Epidermal melanocyte (primary cell): ENCODE measurements at regions not wholly inside any gene's neighbourhood (a gene's known extent, or its start where the extent isn't known, plus 50 kb on each side); places are given as distances from the start of the nearest gene placed in this dataset.

Experiments used
- DNase-seq: peaks from one replicate; pipeline ENCODE4 v3.0.0; 2011; ENCODE audit warnings: low spot score; ENCODE audit not compliant: insufficient read length

DNA sequence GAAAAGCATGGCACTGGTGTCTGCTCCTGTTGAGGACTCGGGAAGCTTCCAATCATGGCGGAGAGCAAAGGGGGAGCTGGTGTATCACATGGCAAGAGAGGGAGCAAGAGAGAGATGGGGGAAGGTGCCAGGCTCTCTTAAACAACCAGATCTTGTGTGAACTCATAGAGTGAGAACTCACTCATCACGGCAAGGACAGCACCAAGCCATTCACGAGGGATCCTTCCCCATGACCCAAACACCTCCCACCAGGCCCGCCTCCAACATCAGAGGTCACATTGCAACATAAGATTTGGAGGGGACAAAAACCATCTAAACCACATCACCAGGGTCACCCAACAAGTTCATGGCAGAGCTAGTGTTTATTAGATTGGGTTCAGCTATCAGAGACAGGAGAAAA lies 218.7 kb upstream of the BCOR start:
- no peak for DNase-seq

- no peak for DNase-seq
Observed at GRCh38 chrX:40314070-40314469, 216.3 kb upstream of the BCOR start.

GRCh38 chrX:40313269-40313668 lies 215.5 kb upstream of the BCOR start:
- no peak for DNase-seq

DNA sequence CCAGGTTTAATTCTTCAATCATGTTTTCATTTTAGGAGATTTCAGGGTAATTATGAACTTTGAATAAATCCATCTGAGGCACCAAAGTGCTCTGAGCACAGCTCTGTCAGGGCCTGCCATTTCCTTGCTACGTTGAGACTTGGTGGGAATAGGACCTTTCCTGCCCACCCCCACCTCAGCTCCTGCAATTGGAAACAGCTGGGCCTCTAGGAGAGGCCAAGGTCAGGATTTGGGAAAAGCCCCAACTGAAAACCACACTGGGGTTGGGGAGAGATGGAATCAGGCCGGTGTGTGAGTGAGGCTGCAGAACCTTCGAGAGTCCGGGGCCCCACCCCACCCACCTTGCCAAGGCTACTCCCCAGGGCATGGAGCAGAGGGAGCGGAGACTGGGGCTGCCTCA lies 212.7 kb upstream of the BCOR start:
- DNase-seq: no peak

GRCh38 chrX:40310016-40310415 lies 212.3 kb upstream of the BCOR start:
- no peak for DNase-seq

GRCh38 chrX:40307871-40308270 lies 210.1 kb upstream of the BCOR start:
- DNase-seq: no peak

- DNase-seq: no peak
Observed at GRCh38 chrX:40304115-40304514, 206.4 kb upstream of the BCOR start.

GRCh38 chrX:40303256-40304077 lies 205.7 kb upstream of the BCOR start:
- DNase-seq: no peak

DNA sequence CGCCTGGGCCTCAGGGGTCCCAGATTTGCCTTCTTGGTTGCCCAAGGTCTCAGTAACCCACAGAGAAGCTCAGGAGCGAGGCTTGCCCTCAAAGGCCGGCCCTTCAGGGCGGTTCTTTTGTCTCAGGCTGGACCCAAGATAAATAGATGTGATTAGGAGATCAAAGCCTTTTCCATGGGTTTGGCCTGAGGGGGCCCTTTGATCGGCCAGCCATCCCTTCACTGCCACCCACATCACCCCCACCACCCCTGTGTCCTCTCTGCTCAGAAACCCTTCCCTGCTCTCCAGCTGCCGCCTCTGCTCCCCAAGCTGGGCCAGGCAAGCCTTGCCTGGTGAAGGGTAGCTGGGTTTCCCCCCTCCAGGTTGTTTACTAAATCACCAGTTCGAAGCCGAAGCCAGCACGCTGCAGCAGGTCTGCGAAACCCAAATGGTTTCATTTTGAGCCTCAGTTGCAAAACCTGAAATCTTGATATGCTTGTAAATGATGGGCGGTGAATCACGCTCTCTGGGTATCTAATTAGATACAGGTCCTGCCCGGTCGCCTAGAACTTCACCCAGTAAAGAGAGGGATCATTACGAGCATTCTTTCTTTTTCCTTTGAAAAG lies 202.6 kb upstream of the BCOR start:
- DNase-seq: no peak

DNA sequence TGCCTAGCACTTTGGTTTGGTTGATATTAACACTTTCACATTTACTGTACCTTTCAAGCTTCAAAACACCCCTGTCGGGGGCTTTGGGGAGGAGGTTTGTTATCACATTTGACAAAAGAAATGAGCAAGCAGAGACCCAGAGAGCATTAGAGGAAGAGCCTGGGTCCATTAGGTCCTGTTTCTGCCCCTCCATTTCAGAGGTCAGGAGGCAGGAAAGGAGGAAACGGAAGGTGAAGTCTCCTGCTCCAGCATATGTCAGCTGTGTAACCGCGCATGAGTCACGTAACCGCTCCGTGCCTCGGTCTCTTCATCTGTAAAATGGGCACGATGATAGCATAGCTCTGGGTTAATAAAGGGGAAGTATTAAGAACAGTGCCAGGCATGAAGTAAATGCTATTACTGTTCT lies 201.9 kb upstream of the BCOR start:
- DNase-seq: no peak

DNA sequence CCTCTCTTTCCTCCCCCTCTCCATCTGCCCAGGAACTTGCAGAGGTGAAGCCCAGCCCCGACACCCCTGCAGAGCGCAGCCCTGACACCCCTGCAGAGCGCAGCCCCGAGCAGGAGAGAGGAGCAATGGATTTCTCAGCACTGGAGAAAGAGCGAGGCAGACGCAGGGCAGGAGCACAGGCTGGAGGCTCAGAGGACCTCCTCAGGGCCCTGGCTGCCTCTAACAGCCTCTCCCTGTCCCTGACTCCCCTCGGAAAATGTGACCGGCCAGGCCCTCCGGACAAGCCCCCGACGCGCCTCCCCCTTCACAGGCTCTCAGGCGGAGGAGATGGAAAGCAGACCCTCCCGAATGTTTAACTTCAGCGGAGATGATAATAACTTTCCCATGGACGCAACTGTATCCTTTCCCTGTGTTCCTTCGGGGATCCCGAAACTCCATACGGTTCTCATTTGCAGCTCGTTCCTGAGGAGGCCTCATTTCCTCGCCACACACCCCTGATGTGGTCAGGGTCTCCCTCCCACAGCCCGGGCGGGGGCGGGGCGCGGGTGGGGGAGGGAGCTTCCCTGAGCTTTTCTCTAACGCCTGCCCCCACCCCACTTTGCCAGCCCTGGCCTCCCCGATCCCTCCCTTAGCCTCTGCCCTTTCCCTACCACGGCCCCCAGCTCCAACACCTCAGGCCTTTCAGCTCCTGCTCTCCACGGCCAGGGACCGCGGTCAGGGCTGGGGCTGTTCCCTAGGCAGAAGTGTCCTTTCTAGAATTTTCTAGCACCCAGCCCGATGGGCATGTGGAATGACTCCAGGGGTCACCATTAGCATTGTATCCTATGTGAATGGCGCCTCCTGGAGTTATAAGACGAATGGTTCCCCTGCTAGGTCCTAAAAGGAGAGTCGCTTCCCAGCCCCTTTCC lies 201.1 kb upstream of the BCOR start:
- DNase-seq: no peak

DNA sequence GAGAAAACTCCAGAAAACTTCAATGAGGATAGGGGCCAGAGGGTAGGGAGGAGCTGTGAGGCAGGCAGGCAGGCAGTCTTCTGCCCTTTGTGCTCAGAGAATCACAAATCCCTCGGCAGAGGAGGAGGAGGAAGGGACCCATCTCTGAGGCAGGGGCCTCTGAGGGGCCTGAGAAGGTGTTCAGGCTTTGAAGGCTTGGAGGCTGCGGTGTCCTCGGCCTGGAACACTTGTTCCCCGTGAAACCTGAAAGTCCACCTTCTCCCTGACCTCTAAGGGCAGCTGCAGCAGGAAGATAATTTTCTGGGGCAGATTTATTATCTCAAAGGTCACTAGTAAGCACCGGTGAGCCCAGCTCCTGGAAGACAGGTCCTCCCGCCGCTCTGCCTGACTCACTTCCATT lies 200.3 kb upstream of the BCOR start:
- DNase-seq: no peak

DNA sequence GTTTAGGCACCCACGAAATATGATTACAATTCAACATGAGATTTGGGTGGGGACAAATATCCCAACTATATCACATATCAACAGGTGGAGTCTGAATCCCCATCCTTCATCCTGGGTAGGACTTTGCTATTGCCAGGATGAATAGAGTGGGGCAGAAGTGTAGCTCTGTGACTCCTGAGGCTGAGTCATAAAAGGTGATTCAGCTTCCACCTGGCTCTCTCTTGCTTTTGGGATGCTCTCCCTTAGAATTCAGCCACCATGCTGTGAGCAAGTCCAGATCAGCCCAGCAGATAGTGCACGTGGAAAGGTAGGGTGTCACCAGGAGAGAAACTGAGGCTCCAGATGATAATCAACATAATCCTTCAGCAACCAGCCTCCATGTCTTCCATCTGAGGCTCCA lies 193.8 kb upstream of the BCOR start:
- no peak for DNase-seq

DNA sequence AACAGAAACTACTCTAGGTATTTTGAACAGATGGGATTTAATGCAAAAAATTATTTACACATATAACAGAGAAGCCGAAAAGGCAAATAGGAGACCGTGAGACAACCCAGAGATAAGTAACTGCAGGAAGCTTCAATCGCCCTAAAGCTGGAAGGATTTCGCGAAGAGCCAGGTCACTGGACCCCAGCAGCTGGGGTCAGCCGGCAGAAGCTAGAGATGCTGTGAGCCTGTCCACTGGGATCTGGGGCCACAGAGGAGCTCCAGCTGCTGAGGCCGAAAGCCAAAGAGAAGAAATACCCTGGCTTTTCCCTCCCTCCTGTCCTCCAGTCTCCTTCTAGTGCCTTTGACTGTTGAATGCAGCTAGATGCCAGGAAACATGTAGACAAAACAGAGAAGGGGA lies 192.8 kb upstream of the BCOR start:
- no peak for DNase-seq

DNA sequence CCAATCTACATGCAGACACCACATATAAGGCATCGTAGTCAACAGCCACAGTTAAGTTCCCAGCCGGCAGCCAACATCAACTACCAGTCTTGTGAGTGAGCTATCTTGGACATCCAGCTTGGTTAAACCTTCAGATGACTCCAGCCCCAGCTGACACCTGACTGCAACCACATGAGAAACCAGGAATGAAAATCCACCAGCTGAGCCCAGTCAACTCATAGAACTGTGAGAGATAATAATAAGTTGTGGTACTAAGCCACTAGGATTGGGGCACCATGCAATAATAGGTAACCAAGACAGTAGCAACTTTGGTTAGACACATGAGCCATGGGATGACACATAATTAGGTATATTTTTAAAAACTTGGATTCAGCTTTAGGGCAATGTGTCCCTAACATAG lies 188.1 kb upstream of the BCOR start:
- no peak for DNase-seq

GRCh38 chrX:40284852-40285251 lies 187.1 kb upstream of the BCOR start:
- no peak for DNase-seq

- DNase-seq: no peak
Observed at GRCh38 chrX:40283981-40284380, 186.2 kb upstream of the BCOR start.

DNA sequence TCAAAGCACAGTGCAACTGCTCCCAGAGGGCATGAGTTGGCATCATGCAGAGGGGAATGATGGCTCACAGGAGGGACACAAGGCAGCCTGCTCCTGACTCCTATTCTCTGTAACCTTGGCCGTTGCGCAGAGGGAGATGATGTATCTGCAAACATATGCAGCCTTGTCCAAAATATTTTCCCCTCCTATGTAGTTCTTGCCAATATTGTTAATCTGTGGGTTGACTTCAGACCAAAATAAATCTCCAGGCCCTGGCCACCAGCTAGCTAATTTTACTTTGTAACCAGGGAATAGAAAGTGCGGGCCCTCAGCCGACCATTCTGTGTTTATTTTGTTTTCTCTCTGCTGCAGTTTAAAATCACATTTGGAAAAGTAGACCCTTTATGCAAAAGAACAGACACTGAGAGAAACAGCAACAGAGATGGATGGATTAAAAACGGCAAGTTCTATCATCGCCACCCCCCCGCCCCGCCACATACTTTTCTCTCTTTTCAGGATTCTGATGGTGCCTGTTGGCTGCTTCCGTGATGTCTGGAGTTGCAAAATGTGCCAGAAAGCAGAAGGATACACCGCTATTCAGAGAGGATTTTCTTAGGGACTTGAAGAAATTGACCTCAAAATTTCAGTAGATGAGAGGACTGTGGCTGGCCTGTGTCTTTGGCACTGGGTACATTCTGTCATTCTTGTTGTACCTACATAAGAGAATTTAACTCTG lies 185.3 kb upstream of the BCOR start:
- DNase-seq: no peak

GRCh38 chrX:40282348-40282747 lies 184.6 kb upstream of the BCOR start:
- DNase-seq: no peak

DNA sequence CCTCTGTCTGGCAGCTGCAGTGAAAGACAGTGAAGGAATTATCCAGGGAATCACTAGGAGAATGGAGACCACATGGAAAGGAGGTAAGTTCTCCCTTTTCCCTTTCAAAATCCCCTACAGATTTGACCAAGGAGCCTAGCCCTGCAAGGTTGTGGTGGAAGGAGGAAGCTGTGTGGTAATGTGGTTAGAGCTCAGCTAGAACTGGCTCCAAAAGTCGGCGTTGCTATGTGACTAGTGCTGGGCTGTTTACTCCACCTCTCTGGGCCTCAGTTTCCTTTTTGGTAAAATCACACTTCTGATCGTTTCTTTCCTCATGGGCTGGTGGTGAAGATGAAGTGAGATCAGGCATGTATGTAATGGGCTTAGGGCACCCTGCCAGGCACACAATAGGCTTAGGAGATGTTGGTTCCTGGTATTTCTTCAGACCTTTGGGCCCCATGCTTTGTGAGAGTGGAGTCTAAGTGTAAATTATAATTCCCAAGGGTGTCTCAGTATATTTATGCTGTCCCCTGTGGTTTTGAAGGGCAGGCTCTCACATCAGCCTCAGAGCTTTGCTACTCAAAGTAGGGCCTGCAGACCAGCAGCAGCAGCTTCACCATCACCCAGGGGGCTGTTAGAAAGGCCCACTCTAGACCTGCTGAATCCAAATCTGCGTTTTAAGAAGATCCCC lies 183.7 kb upstream of the BCOR start:
- no peak for DNase-seq

GRCh38 chrX:40279762-40280161 lies 182.0 kb upstream of the BCOR start:
- DNase-seq: no peak
